GM12801 (cell line): ENCODE measurements at regions not wholly inside any gene's neighbourhood (a gene's known extent, or its start where the extent isn't known, plus 50 kb on each side); places are given as distances from the start of the nearest gene placed in this dataset.

ENCODE experiments used
- CTCF ChIP-seq: IDR thresholded peaks from one replicate; pipeline ENCODE4 v1.5.1; 2011; ENCODE audit warnings: control low read depth; ENCODE audit not compliant: insufficient read length; ENCODE audit errors: extremely low read depth

GRCh38 chr5:106858616-106859015 is 812.1 kb downstream of the EFNA5 start:
- no peak for TF ChIP-seq CTCF

GRCh38 chr5:106854922-106855321 is 815.8 kb downstream of the EFNA5 start:
- TF ChIP-seq CTCF, result no peak

DNA sequence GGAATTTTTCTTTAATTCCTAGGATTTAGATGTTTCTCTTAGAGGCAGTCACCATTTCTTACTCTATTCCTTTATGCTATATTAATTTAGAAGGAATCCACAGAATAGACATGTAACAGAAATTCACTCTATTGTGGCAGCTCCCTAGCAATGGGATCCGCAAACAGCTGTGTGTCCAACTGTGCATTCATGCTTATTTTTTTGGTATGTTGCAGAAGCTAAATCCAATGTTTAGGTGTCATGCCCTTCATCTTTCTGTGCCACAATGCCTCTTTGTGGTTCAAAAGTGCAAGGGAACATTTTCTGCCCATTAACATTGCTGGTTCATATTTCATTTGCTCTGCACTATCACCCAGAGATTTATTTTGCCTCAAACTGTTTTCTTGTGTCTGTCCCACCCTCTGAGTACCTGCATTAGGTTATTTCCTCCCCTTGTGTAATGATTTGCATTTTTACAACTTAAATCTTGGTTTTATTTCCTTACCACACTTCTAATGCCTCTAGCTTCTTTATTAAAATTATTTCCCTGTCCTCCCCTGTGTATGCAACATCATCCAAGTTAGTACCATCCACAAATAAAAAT is 816.5 kb downstream of the EFNA5 start:
- no peak for TF ChIP-seq CTCF

GRCh38 chr5:106853266-106853665 is 817.5 kb downstream of the EFNA5 start:
- no peak for TF ChIP-seq CTCF

DNA sequence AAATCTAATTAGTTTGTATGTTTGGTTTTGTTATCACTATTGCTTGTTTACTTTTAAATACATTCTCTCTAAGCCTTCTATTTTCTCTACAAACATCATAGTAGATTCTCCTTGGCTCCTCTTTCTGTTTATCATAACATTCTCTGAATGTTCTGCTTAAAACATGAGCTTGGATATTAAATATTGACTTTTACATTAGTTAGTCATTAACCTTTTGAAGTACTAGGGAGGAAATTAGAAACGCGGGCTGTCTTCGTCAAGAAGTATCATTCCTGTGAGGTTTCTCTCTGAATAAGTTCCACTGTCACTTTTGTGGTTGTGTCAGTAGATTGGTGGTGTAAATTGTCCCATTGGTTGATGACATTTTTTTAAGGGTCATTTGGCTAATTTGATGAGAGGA is 821.5 kb downstream of the EFNA5 start:
- no peak for TF ChIP-seq CTCF

DNA sequence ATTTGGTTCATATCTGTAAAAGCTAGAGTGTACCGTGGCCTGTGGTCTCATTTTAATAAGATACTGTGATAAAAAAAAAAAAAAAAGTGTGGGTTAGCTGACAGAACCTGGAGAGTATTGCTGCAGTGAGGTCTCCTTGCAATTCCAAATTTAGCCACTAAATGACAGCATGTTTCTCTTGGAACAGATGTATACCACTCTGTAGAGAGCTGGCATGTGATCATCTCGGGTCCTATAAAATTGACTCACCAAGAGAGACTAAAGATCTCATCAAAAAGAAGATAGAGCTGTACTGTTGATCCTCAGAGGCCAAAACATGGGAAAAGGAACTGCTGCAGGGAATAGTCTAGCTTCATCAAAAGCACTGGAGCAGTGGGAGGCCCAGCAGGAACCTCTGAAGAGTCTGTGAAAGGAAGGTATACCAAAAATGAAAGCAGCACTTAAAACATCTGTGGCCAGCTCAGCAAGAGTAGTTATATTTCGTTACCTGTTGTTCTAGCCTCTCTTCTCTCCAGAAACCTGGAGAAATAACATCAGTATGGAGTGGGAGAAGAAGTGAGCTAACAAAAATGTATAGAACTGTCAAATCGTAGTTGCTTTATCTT is 826.8 kb downstream of the EFNA5 start:
- no peak for TF ChIP-seq CTCF

- no peak for TF ChIP-seq CTCF
These were observed 837.2 kb downstream of the EFNA5 start for GRCh38 chr5:106833517-106833916.
